ENCODE measurements at regions not wholly inside any gene's neighbourhood (a gene's known extent, or its start where the extent isn't known, plus 50 kb on each side); places are given as distances from the start of the nearest gene placed in this dataset.

DNA sequence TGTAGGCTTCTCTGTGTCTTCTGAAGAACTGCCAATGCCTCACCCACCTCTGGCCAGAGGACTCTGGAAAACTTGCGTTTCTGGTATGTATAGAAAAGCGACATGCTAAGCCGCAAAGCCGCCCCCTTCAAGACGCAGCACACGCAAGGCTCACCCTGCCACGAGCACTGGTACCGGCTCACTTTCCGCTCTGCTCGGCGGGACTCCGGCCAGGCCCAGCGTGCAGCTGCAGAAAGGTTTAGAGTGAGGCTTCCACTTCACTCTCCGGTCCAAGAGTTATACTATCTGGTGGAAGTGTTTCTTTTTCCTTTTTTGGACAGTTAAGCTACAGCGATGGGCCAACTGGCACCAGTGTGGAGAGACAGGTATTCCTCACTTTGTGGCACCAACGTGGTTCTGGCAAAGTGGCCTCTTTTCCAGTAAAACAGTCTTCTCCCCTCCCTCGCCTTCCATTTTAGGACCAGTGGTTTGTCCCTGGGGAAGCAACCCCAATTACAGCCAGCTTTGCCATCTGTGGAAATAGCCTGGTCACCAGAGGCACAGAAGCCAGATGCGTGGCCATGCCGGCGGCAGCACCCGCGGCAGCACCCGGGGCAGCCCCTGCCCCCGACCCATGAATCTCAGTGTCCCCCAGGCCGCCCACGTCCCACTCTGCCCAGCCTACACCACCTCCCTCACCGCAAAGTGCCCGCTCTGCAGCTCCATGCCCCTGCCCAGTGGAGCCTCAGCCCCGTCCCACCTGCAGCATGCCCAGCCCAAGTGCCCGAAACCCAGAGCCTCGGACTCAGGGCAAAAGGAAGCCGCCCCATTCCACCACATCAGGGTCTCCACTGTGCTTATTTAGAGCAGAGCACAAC lies 91.6 kb upstream of the CTDP1 start:
- TF ChIP-seq, protein P1, sequence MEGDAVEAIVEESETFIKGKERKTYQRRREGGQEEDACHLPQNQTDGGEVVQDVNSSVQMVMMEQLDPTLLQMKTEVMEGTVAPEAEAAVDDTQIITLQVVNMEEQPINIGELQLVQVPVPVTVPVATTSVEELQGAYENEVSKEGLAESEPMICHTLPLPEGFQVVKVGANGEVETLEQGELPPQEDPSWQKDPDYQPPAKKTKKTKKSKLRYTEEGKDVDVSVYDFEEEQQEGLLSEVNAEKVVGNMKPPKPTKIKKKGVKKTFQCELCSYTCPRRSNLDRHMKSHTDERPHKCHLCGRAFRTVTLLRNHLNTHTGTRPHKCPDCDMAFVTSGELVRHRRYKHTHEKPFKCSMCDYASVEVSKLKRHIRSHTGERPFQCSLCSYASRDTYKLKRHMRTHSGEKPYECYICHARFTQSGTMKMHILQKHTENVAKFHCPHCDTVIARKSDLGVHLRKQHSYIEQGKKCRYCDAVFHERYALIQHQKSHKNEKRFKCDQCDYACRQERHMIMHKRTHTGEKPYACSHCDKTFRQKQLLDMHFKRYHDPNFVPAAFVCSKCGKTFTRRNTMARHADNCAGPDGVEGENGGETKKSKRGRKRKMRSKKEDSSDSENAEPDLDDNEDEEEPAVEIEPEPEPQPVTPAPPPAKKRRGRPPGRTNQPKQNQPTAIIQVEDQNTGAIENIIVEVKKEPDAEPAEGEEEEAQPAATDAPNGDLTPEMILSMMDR (IDR thresholded peaks at IDR 0.05), result no peak
- no peak for TF ChIP-seq POLR2A (IDR thresholded peaks at IDR 0.05)
- intact Hi-C loops (cut with DNase I), result no loop called here
- Histone ChIP-seq H3K27ac (peak overlapping the region in 9 of 12 donors; percentile 47 to 87 (median 59)), H3K9me3 (peaks cover 0 to 11% (median 0%) of the 10 kb centered on the region in 12 donors), H3K4me3 (no peak overlapping the region), H3K36me3 (no peaks in the 10 kb centered on the region), H3K27me3 (no peaks in the 10 kb centered on the region), H3K4me1 (peaks cover 0 to 35% (median 11%) of the 10 kb centered on the region in 12 donors)
- peak in 4 of 5 donors; percentile 21 to 58 (median 30) for DNase-seq
- WGBS, 4 donors, result 87 to 91% (median 90%) methylated on average over 29 to 32 of the region's 32 CpGs
- no peak for ATAC-seq

GRCh38 chr18:79588636-79589481 lies 90.7 kb upstream of the CTDP1 start:
- WGBS, 4 donors, result 35 to 44% (median 40%) methylated on average over 37 to 38 of the region's 38 CpGs

DNA sequence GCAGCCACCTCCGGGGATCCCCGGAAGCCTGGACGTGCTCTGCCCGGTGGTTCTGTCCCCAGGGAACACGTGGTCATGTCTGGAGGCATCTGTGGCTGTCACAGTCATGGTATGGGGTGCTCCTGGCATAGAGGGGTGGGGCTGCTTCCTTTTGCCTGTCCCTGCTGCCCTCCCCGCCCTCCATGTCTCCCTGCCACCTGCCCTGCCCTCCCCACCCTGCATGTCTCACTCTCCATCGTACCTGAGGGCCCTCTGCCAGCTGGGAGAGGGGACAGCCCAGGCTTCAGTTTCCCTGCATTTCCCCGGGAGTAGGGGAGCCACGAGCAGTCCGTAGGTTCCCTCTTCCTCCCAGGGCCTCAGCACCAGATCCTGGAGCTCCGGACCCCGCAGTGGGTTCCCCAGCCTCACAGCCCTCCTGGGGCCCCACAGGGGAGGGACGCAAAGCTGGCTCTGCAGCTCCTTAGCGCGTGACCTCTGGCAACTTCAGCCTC lies 90.0 kb upstream of the CTDP1 start:
- ATAC-seq, result no peak
- Histone ChIP-seq H3K36me3 (no peaks in the 10 kb centered on the region), H3K9me3 (peaks cover 0 to 23% (median 0%) of the 10 kb centered on the region in 12 donors), H3K4me3 (no peak overlapping the region), H3K27ac (peak overlapping the region in 11 of 12 donors; percentile 16 to 87 (median 58)), H3K27me3 (no peaks in the 10 kb centered on the region), H3K4me1 (peaks cover 0 to 35% (median 11%) of the 10 kb centered on the region in 12 donors)
- whole genome bisulfite sequencing, 4 donors, result 23 to 61% (median 51%) methylated on average over 6 to 15 of the region's 15 CpGs
- no peak for TF ChIP-seq POLR2A (IDR thresholded peaks at IDR 0.05)
- TF ChIP-seq, protein P1 (IDR thresholded peaks at IDR 0.05), result no peak
- intact Hi-C loops (cut with DNase I), result no loop called here
- DNase-seq, result peak in 3 of 5 donors; percentile 47 to 60 (median 51)

More at GRCh38 chr18:79588636-79589481, 90.7 kb upstream of the CTDP1 start:
- Histone ChIP-seq H3K27me3 (no peaks in the 10 kb centered on the region), H3K27ac (peak overlapping the region in 11 of 12 donors; percentile 16 to 87 (median 58)), H3K4me1 (peaks cover 0 to 35% (median 11%) of the 10 kb centered on the region in 12 donors), H3K9me3 (peaks cover 0 to 20% (median 0%) of the 10 kb centered on the region in 12 donors), H3K4me3 (no peak overlapping the region), H3K36me3 (no peaks in the 10 kb centered on the region)
- TF ChIP-seq, protein P1 (IDR thresholded peaks at IDR 0.05), result peak in 1 of 12 donors; percentile 16
- no peak for TF ChIP-seq POLR2A (IDR thresholded peaks at IDR 0.05)
- DNase-seq (peak; percentile 84 to 91 (median 89)), ATAC-seq (peak; percentile 84 to 92 (median 88))
- intact Hi-C loops (cut with DNase I), result no loop called here
